GM23248 (cell line): ENCODE measurements at regions not wholly inside any gene's neighbourhood (a gene's known extent, or its start where the extent isn't known, plus 50 kb on each side); places are given as distances from the start of the nearest gene placed in this dataset.
A peak's percentile ranks its signal among the peaks of the same experiment; 100 is the strongest.

Experiments
- DNase-seq: peaks from one replicate; pipeline ENCODE4 v3.0.0-alpha.2; 2015
- H2AFZ ChIP-seq: fragments of 200-600 bp; sonication (generic); 2 replicates; pipeline ENCODE4 v1.6.1; 2016; ENCODE audit warnings: antibody characterized with exemption
- H3F3A ChIP-seq: fragments of 200-600 bp; sonication (generic); 2 replicates; pipeline ENCODE4 v1.6.1; 2016; ENCODE audit warnings: mild to moderate bottlenecking, antibody characterized with exemption, mixed run types; ENCODE audit not compliant: insufficient read depth
- H3K27ac ChIP-seq: fragments of 200-600 bp; sonication (generic); 2 replicates; pipeline ENCODE4 v1.5.1; 2016; ENCODE audit warnings: mild to moderate bottlenecking
- H3K27me3 ChIP-seq: fragments of 200-600 bp; sonication (generic); replicated peaks from 2 replicates; pipeline ENCODE4 v1.6.1; 2016; ENCODE audit warnings: mild to moderate bottlenecking; ENCODE audit not compliant: insufficient read depth
- H3K36me3 ChIP-seq: fragments of 200-600 bp; sonication (generic); 2 replicates; pipeline ENCODE4 v1.6.1; 2016; ENCODE audit warnings: low read depth, mild to moderate bottlenecking
- H3K4me1 ChIP-seq: fragments of 200-600 bp; sonication (generic); 2 replicates; pipeline ENCODE4 v1.6.1; 2016; ENCODE audit warnings: mild to moderate bottlenecking; ENCODE audit not compliant: insufficient read depth
- H3K4me2 ChIP-seq: fragments of 200-600 bp; sonication (generic); one replicate; pipeline ENCODE4 v1.6.1; 2016; ENCODE audit warnings: mild to moderate bottlenecking; ENCODE audit not compliant: unreplicated experiment
- H3K4me3 ChIP-seq: fragments of 200-600 bp; sonication (generic); 2 replicates; pipeline ENCODE4 v1.5.1; 2016; ENCODE audit warnings: mild to moderate bottlenecking
- H3K79me2 ChIP-seq: fragments of 200-600 bp; sonication (generic); 2 replicates; pipeline ENCODE4 v1.6.1; 2016; ENCODE audit warnings: mild to moderate bottlenecking; ENCODE audit not compliant: insufficient read depth
- H3K9ac ChIP-seq: fragments of 200-600 bp; sonication (generic); 2 replicates; pipeline ENCODE4 v1.6.1; 2016; ENCODE audit warnings: mild to moderate bottlenecking
- H3K9me2 ChIP-seq: fragments of 200-600 bp; sonication (generic); 2 replicates; pipeline ENCODE4 v1.6.1; 2016; ENCODE audit warnings: mixed run types, mild to moderate bottlenecking, moderate library complexity; ENCODE audit not compliant: insufficient read depth
- H3K9me3 ChIP-seq: fragments of 200-600 bp; sonication (generic); one replicate; pipeline ENCODE4 v1.6.1; 2017; ENCODE audit warnings: low read depth
- H4K20me1 ChIP-seq: fragments of 200-600 bp; sonication (generic); 2 replicates; pipeline ENCODE4 v1.6.0; 2016; ENCODE audit not compliant: insufficient read depth
- EZH2 ChIP-seq: fragments of 200-600 bp; sonication (generic); IDR thresholded peaks from 2 replicates; pipeline ENCODE4 v1.6.1; 2018; ENCODE audit warnings: antibody characterized with exemption, mild to moderate bottlenecking; ENCODE audit not compliant: insufficient read depth, poor library complexity, severe bottlenecking
- EZH2phosphoT487 ChIP-seq: fragments of 200-600 bp; sonication (generic); IDR thresholded peaks from 2 replicates; pipeline ENCODE4 v1.6.1; 2018; ENCODE audit warnings: antibody characterized with exemption, moderate library complexity, mild to moderate bottlenecking, low read depth; ENCODE audit not compliant: insufficient read depth
- WGBS, 2 experiments: methylation state at CpG; one replicate each; pipeline ENCODE4 v1.1.6; 2015 to 2017; ENCODE audit warnings: low lambda C conversion rate in 2 of 2, low coverage in 1 of 2; ENCODE audit errors: missing lambda C conversion rate in 2 of 2; 5-methylcytosine and 5-hydroxymethylcytosine counted together
- in situ Hi-C: fragments of 300-500 bp; cut with MboI; formaldehyde crosslinking; loops from 2 replicates; pipeline ENCODE4 v1.15.0; 2020

- peaks cover 72% of the 10 kb centered on the region for H3K27me3 ChIP-seq
- in situ Hi-C loops = no loop called here
- TF ChIP-seq EZH2phosphoT487 = no peak
- TF ChIP-seq EZH2 = peak; percentile 2
- H3K27ac ChIP-seq = no peak overlapping the region
- no peaks in the 10 kb centered on the region for H3K9me3 ChIP-seq
- peak overlapping the region; percentile 70 for H3K4me2 ChIP-seq
- 4% methylated on average over 32 to 48 of the region's 48 CpGs for WGBS, 2 experiments
- H3K9ac ChIP-seq = no peak overlapping the region
- H3K79me2 ChIP-seq = no peaks in the 10 kb centered on the region
- peak; percentile 40 for DNase-seq
- peak overlapping the region; percentile 57 for H3K4me3 ChIP-seq
- no peaks in the 10 kb centered on the region for H4K20me1 ChIP-seq
- no peaks in the 10 kb centered on the region for H3K36me3 ChIP-seq
- H3K9me2 ChIP-seq = no peaks in the 10 kb centered on the region
- H3F3A ChIP-seq = peaks cover 10% of the 10 kb centered on the region
- H2AFZ ChIP-seq = peak overlapping the region; percentile 62
- peaks cover 22% of the 10 kb centered on the region for H3K4me1 ChIP-seq
Observed at GRCh38 chr14:26204728-26205479, 392.9 kb downstream of the NOVA1 start.

- peak overlapping the region; percentile 57 for H3K4me3 ChIP-seq
- no peaks in the 10 kb centered on the region for H4K20me1 ChIP-seq
- no peaks in the 10 kb centered on the region for H3K79me2 ChIP-seq
- TF ChIP-seq EZH2 (peak; percentile 21), EZH2phosphoT487 (no peak)
- 31 to 40% methylated on average over 5 of the region's 5 CpGs for WGBS, 2 experiments
- H3K9me3 ChIP-seq = no peaks in the 10 kb centered on the region
- peak; percentile 4 for DNase-seq
- H3K9me2 ChIP-seq = no peaks in the 10 kb centered on the region
- peak overlapping the region; percentile 62 for H2AFZ ChIP-seq
- no peak overlapping the region for H3K27ac ChIP-seq
- H3K4me2 ChIP-seq = peak overlapping the region; percentile 70
- no peaks in the 10 kb centered on the region for H3K36me3 ChIP-seq
- in situ Hi-C loops = no loop called here
- peaks cover 67% of the 10 kb centered on the region for H3K27me3 ChIP-seq
- no peak overlapping the region for H3K9ac ChIP-seq
- peaks cover 28% of the 10 kb centered on the region for H3K4me1 ChIP-seq
- H3F3A ChIP-seq = peaks cover 15% of the 10 kb centered on the region
Observed at GRCh38 chr14:26204366-26204727, 393.5 kb downstream of the NOVA1 start.

GRCh38 chr14:26200687-26201086 is 397.1 kb downstream of the NOVA1 start:
- H3K9me3 ChIP-seq = no peaks in the 10 kb centered on the region
- in situ Hi-C loops = no loop called here
- peak; percentile 71 for DNase-seq
- no peak overlapping the region for H3K4me3 ChIP-seq
- H3F3A ChIP-seq = peaks cover 20% of the 10 kb centered on the region
- H3K4me2 ChIP-seq = peak overlapping the region; percentile 15
- no peak overlapping the region for H3K9ac ChIP-seq
- no peaks in the 10 kb centered on the region for H3K36me3 ChIP-seq
- H3K27ac ChIP-seq = no peak overlapping the region
- TF ChIP-seq EZH2phosphoT487 = no peak
- TF ChIP-seq EZH2 = no peak
- no peaks in the 10 kb centered on the region for H4K20me1 ChIP-seq
- H2AFZ ChIP-seq = no peak overlapping the region
- H3K79me2 ChIP-seq = no peaks in the 10 kb centered on the region
- H3K27me3 ChIP-seq = peaks cover 62% of the 10 kb centered on the region
- H3K9me2 ChIP-seq = no peaks in the 10 kb centered on the region
- WGBS, 2 experiments = 10% methylated on average over 3 of the region's 3 CpGs
- H3K4me1 ChIP-seq = peaks cover 28% of the 10 kb centered on the region

- in situ Hi-C loops = no loop called here
- H3K9me2 ChIP-seq = no peaks in the 10 kb centered on the region
- 49 to 51% methylated on average over 6 of the region's 6 CpGs for WGBS, 2 experiments
- no peak overlapping the region for H3K9ac ChIP-seq
- no peaks in the 10 kb centered on the region for H3K36me3 ChIP-seq
- no peaks in the 10 kb centered on the region for H4K20me1 ChIP-seq
- H3K27ac ChIP-seq = no peak overlapping the region
- no peaks in the 10 kb centered on the region for H3K9me3 ChIP-seq
- TF ChIP-seq EZH2 (no peak), EZH2phosphoT487 (0 out of 2 replicates have a peak, but pooled peaks have one; percentile 61)
- no peak overlapping the region for H2AFZ ChIP-seq
- H3K4me2 ChIP-seq = peak overlapping the region; percentile 15
- DNase-seq = peak; percentile 42
- H3F3A ChIP-seq = peaks cover 20% of the 10 kb centered on the region
- no peak overlapping the region for H3K4me3 ChIP-seq
- H3K27me3 ChIP-seq = peaks cover 62% of the 10 kb centered on the region
- H3K79me2 ChIP-seq = no peaks in the 10 kb centered on the region
- peaks cover 23% of the 10 kb centered on the region for H3K4me1 ChIP-seq
Observed at GRCh38 chr14:26199590-26200370, 398.1 kb downstream of the NOVA1 start.
